GM12865 (cell line): ENCODE measurements at regions not wholly inside any gene's neighbourhood (a gene's known extent, or its start where the extent isn't known, plus 50 kb on each side); places are given as distances from the start of the nearest gene placed in this dataset.
"Not testable (repeated sequence)": the region's sequence is repeated elsewhere in the genome, so short reads cannot be mapped to it uniquely, and the experiment has no call there.

ENCODE experiments used
- DNase-seq: peaks from one replicate; pipeline ENCODE4 v3.0.0; 2010; ENCODE audit warnings: low read depth
- H3K4me3 ChIP-seq: 2 replicates; pipeline ENCODE4 v1.5.1; 2011; ENCODE audit warnings: mild to moderate bottlenecking, low read depth, low read length, control low read depth
- TF ChIP-seq, protein P1 (sequence below): IDR thresholded peaks from 2 replicates; pipeline ENCODE4 v1.5.1; 2011; ENCODE audit warnings: low read length, control low read depth, low read depth, inconsistent platforms; ENCODE audit not compliant: insufficient read depth; ENCODE audit errors: missing control alignments

DNA sequence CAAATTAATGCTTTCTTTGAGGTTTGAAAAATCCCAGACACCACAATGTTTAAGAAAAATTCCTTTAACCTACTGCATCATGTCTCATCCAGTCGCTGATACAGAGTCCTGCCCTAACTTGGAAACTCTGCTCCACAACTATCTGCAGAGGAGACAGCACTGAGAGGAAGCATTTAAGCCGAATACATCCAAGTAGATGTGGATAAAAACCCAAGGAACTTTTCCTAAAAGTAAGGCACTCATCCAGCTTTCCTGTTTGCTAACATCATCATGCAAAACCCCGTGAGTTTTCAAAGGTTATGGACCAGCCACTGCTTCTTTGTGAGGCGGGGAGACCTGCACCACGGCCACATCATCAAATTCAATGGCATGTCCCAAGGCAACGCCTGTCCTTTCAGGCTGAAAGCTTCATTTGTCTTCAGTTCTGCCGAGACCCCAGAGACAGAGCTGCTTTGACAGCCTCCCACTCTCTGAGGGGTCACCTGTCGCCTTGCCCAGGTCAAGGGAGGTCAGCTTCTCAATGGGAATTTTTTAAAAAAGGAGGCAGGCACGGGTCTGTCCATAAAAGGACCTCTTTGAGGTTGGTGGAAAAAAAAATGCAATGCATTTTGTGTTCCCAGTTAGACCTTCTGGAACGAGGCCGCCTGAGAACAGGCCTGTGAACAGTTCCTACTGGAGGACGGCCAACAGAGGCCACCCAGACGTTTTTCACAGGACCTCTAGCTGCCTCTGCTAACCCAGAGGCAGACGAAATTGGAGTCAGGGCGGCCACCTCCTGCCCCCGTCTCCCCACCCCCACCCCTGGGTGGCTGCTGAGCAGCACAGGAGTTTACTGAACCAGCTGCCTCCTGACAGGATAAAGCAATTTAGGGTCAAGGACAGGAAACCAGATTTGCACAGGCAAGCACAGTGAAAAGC lies 142.5 kb upstream of the HDDC2 start:
- H3K4me3 ChIP-seq, result no peak overlapping the region
- no peak for DNase-seq
- TF ChIP-seq, protein P1, sequence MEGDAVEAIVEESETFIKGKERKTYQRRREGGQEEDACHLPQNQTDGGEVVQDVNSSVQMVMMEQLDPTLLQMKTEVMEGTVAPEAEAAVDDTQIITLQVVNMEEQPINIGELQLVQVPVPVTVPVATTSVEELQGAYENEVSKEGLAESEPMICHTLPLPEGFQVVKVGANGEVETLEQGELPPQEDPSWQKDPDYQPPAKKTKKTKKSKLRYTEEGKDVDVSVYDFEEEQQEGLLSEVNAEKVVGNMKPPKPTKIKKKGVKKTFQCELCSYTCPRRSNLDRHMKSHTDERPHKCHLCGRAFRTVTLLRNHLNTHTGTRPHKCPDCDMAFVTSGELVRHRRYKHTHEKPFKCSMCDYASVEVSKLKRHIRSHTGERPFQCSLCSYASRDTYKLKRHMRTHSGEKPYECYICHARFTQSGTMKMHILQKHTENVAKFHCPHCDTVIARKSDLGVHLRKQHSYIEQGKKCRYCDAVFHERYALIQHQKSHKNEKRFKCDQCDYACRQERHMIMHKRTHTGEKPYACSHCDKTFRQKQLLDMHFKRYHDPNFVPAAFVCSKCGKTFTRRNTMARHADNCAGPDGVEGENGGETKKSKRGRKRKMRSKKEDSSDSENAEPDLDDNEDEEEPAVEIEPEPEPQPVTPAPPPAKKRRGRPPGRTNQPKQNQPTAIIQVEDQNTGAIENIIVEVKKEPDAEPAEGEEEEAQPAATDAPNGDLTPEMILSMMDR, result no peak

DNA sequence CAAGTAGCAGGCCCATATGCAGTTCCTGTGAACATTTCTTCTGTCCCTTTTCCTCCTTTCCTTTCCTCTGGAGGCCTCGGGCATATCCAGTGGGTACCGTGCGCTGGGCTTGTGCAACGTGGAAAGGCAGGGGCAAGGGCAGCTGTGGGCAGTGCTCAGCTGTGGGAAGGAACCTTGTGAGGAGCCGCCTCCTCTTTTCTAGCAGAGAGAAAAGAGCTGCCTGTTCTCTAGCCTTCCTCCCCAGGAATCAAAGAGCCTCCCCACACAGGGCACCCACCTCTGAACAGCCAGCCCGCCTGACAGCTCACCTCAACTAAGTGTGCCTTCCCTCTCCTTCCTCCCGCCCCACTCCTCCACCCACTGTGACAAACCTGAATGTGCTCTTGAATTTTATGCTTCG lies 143.3 kb upstream of the HDDC2 start:
- TF ChIP-seq, protein P1, result no peak
- DNase-seq, result no peak
- H3K4me3 ChIP-seq, result no peak overlapping the region

DNA sequence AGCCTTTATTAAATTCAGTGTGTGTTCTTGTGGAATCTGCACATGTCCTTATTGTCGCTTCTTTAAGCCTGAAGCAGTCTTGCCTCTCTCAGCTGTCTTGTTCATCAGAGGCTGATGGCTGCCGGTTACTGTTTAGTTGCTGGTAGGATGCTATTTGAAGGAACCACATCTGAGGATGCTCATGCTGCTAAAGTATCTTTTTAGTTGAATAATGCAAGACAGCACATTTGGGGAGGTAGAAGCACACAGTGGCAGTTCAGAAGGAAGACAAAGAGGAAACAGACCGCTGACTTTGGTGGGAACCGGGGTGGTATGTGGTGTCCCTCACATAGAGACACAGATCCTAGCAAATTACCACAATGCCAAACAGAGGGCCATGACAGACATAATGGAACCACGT lies 144.2 kb upstream of the HDDC2 start:
- TF ChIP-seq, protein P1, result no peak
- no peak overlapping the region for H3K4me3 ChIP-seq
- no peak for DNase-seq

DNA sequence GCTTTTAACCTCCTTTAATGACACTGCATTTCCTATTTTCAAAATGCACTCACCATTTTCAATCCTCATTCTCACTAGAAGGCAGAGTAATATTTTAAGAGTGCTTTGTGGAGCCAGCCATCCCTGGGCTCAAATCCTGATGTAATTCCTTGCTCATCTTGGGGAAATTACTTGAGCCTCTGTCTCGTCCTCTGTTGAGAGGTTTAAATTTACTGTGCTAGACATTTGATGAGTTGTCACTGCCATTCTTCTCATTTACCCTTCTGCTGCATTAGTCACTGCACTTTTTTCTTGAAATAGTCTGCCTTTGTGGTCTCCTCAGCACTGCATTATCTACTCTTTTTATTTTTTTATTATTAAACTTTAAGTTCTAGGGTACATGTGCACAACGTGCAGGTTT lies 150.0 kb upstream of the HDDC2 start:
- no peak overlapping the region for H3K4me3 ChIP-seq
- DNase-seq, result no peak
- TF ChIP-seq, protein P1, result no peak

DNA sequence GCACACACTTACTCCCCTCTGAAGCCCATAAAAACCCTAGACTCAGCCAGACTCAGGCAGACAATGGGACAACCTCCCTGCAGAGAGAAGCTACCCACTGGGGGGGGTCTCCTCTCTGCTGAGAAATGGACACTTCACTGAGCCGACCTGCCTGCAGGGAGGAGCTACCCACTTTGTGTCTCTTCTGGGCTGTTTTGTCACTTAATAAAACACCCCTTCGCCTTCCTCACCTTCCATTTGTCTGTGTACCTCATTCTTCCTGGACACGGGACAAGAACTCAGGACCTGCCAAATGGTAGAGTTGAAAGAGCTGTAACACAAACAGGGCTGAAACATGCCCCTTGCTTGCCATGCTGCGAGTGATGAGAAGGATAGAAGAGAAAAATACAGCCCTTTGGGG lies 151.7 kb upstream of the HDDC2 start:
- no peak overlapping the region for H3K4me3 ChIP-seq
- DNase-seq, result no peak
- TF ChIP-seq, protein P1, result no peak

DNA sequence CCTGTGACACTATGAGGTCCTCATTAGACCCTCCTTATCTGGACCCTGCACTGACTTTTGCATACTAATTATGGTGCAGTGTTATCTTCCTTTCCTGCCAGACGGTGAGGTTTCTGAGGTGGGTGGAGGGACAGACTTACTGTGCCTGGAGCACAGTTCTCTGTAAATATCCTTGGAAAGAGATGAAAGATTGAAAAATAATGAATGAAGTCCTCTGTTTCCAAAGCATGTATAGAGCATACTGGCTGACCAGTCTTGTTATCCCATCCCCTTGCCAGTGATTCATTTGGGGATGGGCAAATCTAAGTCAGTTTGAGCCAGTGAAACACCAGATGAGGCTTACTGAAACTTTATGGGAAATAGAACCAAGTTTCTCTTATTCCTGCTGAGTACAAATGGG lies 152.6 kb upstream of the HDDC2 start:
- TF ChIP-seq, protein P1, result no peak
- DNase-seq, result no peak
- H3K4me3 ChIP-seq, result no peak overlapping the region

DNA sequence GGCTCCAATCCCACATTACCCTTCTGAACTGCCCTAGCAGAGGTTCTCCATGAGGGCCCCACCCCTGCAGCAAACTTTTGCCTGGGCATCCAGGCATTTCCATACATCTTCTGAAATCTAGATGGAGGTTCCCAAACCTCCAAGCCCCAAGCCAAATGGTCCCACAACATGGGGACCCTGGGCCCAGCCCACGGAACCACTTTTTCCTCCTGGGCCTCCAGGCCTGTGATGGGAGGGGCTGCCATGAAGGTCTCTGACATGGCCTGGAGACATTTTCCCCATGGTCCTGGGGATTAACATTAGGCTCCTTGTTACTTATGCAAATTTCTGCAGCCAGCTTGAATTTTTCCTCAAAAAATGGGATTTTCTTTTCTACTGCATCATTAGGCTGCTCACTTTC lies 156.7 kb upstream of the HDDC2 start:
- not testable (repeated sequence) for H3K4me3 ChIP-seq, DNase-seq

DNA sequence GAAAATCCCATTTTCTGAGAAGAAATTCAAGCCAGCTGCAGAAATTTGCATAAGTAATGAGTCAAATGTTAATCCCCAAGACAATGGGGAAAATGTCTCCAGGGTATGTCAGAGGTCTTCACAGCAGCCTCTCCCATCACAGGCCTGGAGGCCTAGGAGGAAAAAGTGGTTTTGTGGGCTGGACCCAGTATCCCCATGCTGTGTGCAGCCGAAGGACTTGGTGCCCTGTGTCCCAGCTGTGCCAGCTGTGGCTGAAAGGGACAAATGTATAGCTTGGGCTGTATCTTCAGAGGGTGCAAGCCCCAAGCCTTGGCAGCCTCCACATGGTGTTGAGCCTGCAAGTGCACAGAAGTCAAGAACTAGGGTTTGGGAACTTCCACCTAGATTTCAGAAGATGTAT lies 163.6 kb upstream of the HDDC2 start:
- H3K4me3 ChIP-seq, DNase-seq: not testable (repeated sequence)
